Neural progenitor cell (in vitro differentiated cells): ENCODE measurements at regions not wholly inside any gene's neighbourhood (a gene's known extent, or its start where the extent isn't known, plus 50 kb on each side); places are given as distances from the start of the nearest gene placed in this dataset.
A peak's percentile ranks its signal among the peaks of the same experiment; 100 is the strongest.

Source experiments
- DNase-seq: peaks from one replicate; pipeline ENCODE4 v3.0.0-alpha.2; 2016; ENCODE audit warnings: low spot score
- H2AFZ ChIP-seq: fragments of 200-600 bp; sonication (generic); replicated peaks from 2 replicates; pipeline ENCODE4 v1.6.1; 2016; ENCODE audit warnings: antibody characterized with exemption
- H3F3A ChIP-seq: fragments of 200-600 bp; sonication (generic); 2 replicates; pipeline ENCODE4 v1.6.1; 2016; ENCODE audit warnings: antibody characterized with exemption, low read depth
- H3K27ac ChIP-seq: fragments of 200-600 bp; sonication (generic); 2 replicates; pipeline ENCODE4 v1.5.1; 2016; ENCODE audit warnings: mild to moderate bottlenecking
- H3K27me3 ChIP-seq: fragments of 200-600 bp; sonication (generic); 2 replicates; pipeline ENCODE4 v1.6.1; 2016; ENCODE audit warnings: mild to moderate bottlenecking, moderate library complexity
- H3K36me3 ChIP-seq: fragments of 200-600 bp; sonication (generic); 2 replicates; pipeline ENCODE4 v1.5.1; 2016
- H3K4me1 ChIP-seq: fragments of 200-600 bp; sonication (generic); 2 replicates; pipeline ENCODE4 v1.6.1; 2016; ENCODE audit warnings: mixed run types
- H3K4me2 ChIP-seq: fragments of 200-600 bp; sonication (generic); 2 replicates; pipeline ENCODE4 v1.6.1; 2016
- H3K4me3 ChIP-seq: fragments of 200-600 bp; sonication (generic); 2 replicates; pipeline ENCODE4 v1.5.1; 2016
- H3K79me2 ChIP-seq: fragments of 200-600 bp; sonication (generic); 2 replicates; pipeline ENCODE4 v1.6.1; 2016; ENCODE audit warnings: low read depth
- H3K9ac ChIP-seq: fragments of 200-600 bp; sonication (generic); 2 replicates; pipeline ENCODE4 v1.6.1; 2016
- H3K9me3 ChIP-seq: fragments of 200-600 bp; sonication (generic); 2 replicates; pipeline ENCODE4 v1.5.1; 2016; ENCODE audit warnings: low read depth
- H4K20me1 ChIP-seq: fragments of 200-600 bp; sonication (generic); 2 replicates; pipeline ENCODE4 v1.6.1; 2016; ENCODE audit warnings: low read depth
- H3K27ac Mint-ChIP-seq: 3 replicates; pipeline ENCODE4 v1.8.0; 2021; ENCODE audit warnings: mixed read lengths
- H3K27me3 Mint-ChIP-seq: 2 replicates; pipeline ENCODE4 v1.8.0; 2022; ENCODE audit warnings: low read depth, mild to moderate bottlenecking, inconsistent platforms, moderate library complexity, mixed read lengths; ENCODE audit not compliant: insufficient read depth
- H3K36me3 Mint-ChIP-seq: 3 replicates; pipeline ENCODE4 v1.8.0; 2021; ENCODE audit warnings: mixed read lengths
- H3K4me1 Mint-ChIP-seq: 3 replicates; pipeline ENCODE4 v1.8.0; 2021; ENCODE audit warnings: mixed read lengths
- H3K4me3 Mint-ChIP-seq: 3 replicates; pipeline ENCODE4 v1.8.0; 2021; ENCODE audit warnings: mild to moderate bottlenecking, moderate library complexity, mixed read lengths
- H3K9me3 Mint-ChIP-seq: 3 replicates; pipeline ENCODE4 v1.8.0; 2020; ENCODE audit warnings: mixed read lengths
- EZH2 ChIP-seq: fragments of 200-600 bp; sonication (generic); IDR thresholded peaks from 2 replicates; pipeline ENCODE4 v1.6.1; 2017; ENCODE audit warnings: antibody characterized with exemption, mild to moderate bottlenecking, moderate library complexity
- EZH2phosphoT487 ChIP-seq: fragments of 200-600 bp; sonication (generic); IDR thresholded peaks from 2 replicates; pipeline ENCODE4 v1.6.1; 2017; ENCODE audit warnings: antibody characterized with exemption
- TF ChIP-seq, protein P1 (sequence below): fragments of 200-600 bp; sonication (generic); IDR thresholded peaks from 2 replicates; pipeline ENCODE4 v1.5.1; 2017; ENCODE audit warnings: antibody characterized with exemption, mild to moderate bottlenecking

DNA sequence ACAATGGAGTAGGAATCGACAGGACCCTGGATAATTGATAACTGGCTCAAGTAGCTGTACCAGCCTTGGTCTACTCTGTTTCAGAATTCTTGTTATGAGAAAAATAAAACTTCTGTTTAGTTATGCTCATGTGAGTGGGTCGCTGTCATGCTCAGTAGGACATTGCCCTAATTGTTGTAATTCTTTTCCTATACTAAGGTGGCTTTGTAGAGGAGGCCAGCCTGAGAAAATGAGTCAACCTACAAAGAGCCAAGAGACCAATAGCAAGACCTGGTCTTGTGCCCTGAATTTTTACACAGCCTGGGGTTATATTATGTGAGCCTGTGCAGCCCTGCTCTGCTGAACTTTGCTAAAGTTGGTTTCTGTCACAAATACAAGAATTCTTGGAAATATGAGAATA, 238.4 kb downstream of the MEIS1 start:
- peaks cover 9% of the 10 kb centered on the region for H3K27me3 Mint-ChIP-seq
- DNase-seq = no peak
- no peak overlapping the region for H3K27ac ChIP-seq
- H3K4me3 Mint-ChIP-seq = no peak overlapping the region
- no peak overlapping the region for H3K27ac Mint-ChIP-seq
- H3K4me2 ChIP-seq = no peak overlapping the region
- no peak overlapping the region for H3K9ac ChIP-seq
- H2AFZ ChIP-seq = no peak overlapping the region
- no peaks in the 10 kb centered on the region for H3K9me3 ChIP-seq
- peaks cover 12% of the 10 kb centered on the region for H3K4me1 ChIP-seq
- H3K79me2 ChIP-seq = no peaks in the 10 kb centered on the region
- H3K36me3 Mint-ChIP-seq = no peaks in the 10 kb centered on the region
- TF ChIP-seq, protein P1, sequence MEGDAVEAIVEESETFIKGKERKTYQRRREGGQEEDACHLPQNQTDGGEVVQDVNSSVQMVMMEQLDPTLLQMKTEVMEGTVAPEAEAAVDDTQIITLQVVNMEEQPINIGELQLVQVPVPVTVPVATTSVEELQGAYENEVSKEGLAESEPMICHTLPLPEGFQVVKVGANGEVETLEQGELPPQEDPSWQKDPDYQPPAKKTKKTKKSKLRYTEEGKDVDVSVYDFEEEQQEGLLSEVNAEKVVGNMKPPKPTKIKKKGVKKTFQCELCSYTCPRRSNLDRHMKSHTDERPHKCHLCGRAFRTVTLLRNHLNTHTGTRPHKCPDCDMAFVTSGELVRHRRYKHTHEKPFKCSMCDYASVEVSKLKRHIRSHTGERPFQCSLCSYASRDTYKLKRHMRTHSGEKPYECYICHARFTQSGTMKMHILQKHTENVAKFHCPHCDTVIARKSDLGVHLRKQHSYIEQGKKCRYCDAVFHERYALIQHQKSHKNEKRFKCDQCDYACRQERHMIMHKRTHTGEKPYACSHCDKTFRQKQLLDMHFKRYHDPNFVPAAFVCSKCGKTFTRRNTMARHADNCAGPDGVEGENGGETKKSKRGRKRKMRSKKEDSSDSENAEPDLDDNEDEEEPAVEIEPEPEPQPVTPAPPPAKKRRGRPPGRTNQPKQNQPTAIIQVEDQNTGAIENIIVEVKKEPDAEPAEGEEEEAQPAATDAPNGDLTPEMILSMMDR = no peak
- TF ChIP-seq EZH2 (no peak), EZH2phosphoT487 (no peak)
- H3K4me3 ChIP-seq = no peak overlapping the region
- no peaks in the 10 kb centered on the region for H4K20me1 ChIP-seq
- H3K4me1 Mint-ChIP-seq = peaks cover 8% of the 10 kb centered on the region
- H3K27me3 ChIP-seq = no peaks in the 10 kb centered on the region
- no peaks in the 10 kb centered on the region for H3K9me3 Mint-ChIP-seq
- H3F3A ChIP-seq = no peaks in the 10 kb centered on the region
- H3K36me3 ChIP-seq = no peaks in the 10 kb centered on the region

- Mint-ChIP-seq H3K27me3 (peaks cover 9% of the 10 kb centered on the region), H3K4me3 (no peak overlapping the region), H3K9me3 (no peaks in the 10 kb centered on the region), H3K4me1 (peaks cover 10% of the 10 kb centered on the region), H3K27ac (no peak overlapping the region), H3K36me3 (no peaks in the 10 kb centered on the region)
- Histone ChIP-seq H3K79me2 (no peaks in the 10 kb centered on the region), H3F3A (no peaks in the 10 kb centered on the region), H3K27ac (no peak overlapping the region), H3K4me1 (peaks cover 20% of the 10 kb centered on the region), H3K4me2 (no peak overlapping the region), H3K9me3 (no peaks in the 10 kb centered on the region), H3K9ac (no peak overlapping the region), H3K4me3 (no peak overlapping the region), H4K20me1 (no peaks in the 10 kb centered on the region), H2AFZ (no peak overlapping the region), H3K27me3 (no peaks in the 10 kb centered on the region), H3K36me3 (no peaks in the 10 kb centered on the region)
- TF ChIP-seq, protein P1 = no peak
- TF ChIP-seq EZH2phosphoT487 (no peak), EZH2 (no peak)
- no peak for DNase-seq
Observed at GRCh38 chr2:66674087-66674486, 239.2 kb downstream of the MEIS1 start.

DNA sequence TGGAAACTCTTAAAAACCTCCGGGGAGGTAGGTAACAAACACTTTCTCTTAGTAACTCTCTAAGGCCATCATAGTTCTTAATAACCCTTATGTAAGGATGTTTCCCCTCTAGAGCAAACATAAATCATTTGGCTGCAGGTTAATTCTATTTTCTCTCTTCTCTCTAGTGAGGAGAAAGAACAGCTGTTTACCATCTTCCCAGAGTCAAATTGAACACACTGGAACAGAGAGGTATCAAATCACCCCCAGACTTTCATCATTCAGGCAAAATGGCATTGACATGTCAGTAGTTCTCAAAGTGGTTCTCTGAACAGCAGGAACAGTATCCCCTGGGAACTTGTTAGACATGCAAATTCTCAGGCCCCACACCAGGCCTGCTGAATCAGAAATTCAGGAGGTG, 240.7 kb downstream of the MEIS1 start:
- Histone ChIP-seq H3K27ac (no peak overlapping the region), H2AFZ (no peak overlapping the region), H3K9me3 (no peaks in the 10 kb centered on the region), H3K27me3 (no peaks in the 10 kb centered on the region), H3K79me2 (no peaks in the 10 kb centered on the region), H3K4me2 (no peak overlapping the region), H3K4me1 (peaks cover 31% of the 10 kb centered on the region), H3K4me3 (no peak overlapping the region), H3F3A (no peaks in the 10 kb centered on the region), H4K20me1 (no peaks in the 10 kb centered on the region), H3K9ac (no peak overlapping the region), H3K36me3 (no peaks in the 10 kb centered on the region)
- H3K4me1 Mint-ChIP-seq = peaks cover 17% of the 10 kb centered on the region
- no peaks in the 10 kb centered on the region for H3K36me3 Mint-ChIP-seq
- H3K4me3 Mint-ChIP-seq = no peak overlapping the region
- DNase-seq = no peak
- no peak for TF ChIP-seq EZH2phosphoT487
- TF ChIP-seq, protein P1 = no peak
- no peak for TF ChIP-seq EZH2
- peaks cover 9% of the 10 kb centered on the region for H3K27me3 Mint-ChIP-seq
- H3K9me3 Mint-ChIP-seq = no peaks in the 10 kb centered on the region
- H3K27ac Mint-ChIP-seq = no peak overlapping the region

DNA sequence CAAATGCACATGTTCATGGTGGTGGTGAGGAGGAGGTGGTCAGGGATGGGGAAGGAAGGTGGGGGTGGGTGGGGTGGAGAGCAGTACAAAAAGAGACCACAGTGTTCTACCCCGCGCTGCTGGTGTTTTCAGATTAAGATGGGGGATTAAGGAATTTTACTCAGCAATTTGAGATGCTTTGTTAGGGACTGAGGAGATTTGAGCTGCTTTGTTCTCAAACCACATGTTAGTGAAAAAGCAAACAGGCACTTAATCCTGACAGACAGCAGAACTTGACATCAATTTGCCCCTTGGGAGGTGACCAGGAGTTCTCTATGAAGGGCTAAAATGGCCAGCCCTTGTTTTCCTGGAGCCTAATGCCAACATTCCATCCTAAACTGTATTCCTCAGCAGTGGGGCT, 244.5 kb downstream of the MEIS1 start:
- TF ChIP-seq EZH2 = no peak
- TF ChIP-seq, protein P1 = no peak
- no peak for TF ChIP-seq EZH2phosphoT487
- no peaks in the 10 kb centered on the region for H3K36me3 ChIP-seq
- no peaks in the 10 kb centered on the region for H3K27me3 ChIP-seq
- Mint-ChIP-seq H3K4me3 (no peak overlapping the region), H3K9me3 (no peaks in the 10 kb centered on the region), H3K4me1 (peaks cover 17% of the 10 kb centered on the region), H3K27ac (no peak overlapping the region), H3K36me3 (no peaks in the 10 kb centered on the region), H3K27me3 (peaks cover 16% of the 10 kb centered on the region)
- H3K4me1 ChIP-seq = peaks cover 41% of the 10 kb centered on the region
- peak overlapping the region; percentile 11 for H3K4me2 ChIP-seq
- H3K9ac ChIP-seq = no peak overlapping the region
- H3K79me2 ChIP-seq = no peaks in the 10 kb centered on the region
- peak; percentile 80 for DNase-seq
- no peak overlapping the region for H2AFZ ChIP-seq
- H3K9me3 ChIP-seq = no peaks in the 10 kb centered on the region
- H3K4me3 ChIP-seq = no peak overlapping the region
- no peaks in the 10 kb centered on the region for H4K20me1 ChIP-seq
- no peak overlapping the region for H3K27ac ChIP-seq
- peaks cover 9% of the 10 kb centered on the region for H3F3A ChIP-seq
